Lung (tissue), 11 donors: ENCODE measurements at regions not wholly inside any gene's neighbourhood (a gene's known extent, or its start where the extent isn't known, plus 50 kb on each side); places are given as distances from the start of the nearest gene placed in this dataset.

Experiments used
- ATAC-seq: fragments of 200-7000 bp; cut with Tn5 transposase; one replicate; pipeline ENCODE4 v1.9.1; 2020; ENCODE audit warnings: moderate number of reproducible peaks; ENCODE audit not compliant: insufficient read depth, low FRiP score
- DNase-seq, 3 donors: peaks; one replicate each; pipeline ENCODE4 v3.0.0-alpha.2; 2013 to 2017
- H3K27ac ChIP-seq, 2 donors: one replicate each; pipeline ENCODE4 v1.5.1; 2013; ENCODE audit warnings: mild to moderate bottlenecking in 2 of 2, moderate library complexity in 2 of 2, control low read depth in 1 of 2, inconsistent platforms in 1 of 2, low read depth in 1 of 2, low read length in 1 of 2
- H3K27me3 ChIP-seq, 3 donors: one replicate each; pipeline ENCODE4 v1.5.1; 2013; ENCODE audit warnings: low read length in 2 of 3; ENCODE audit not compliant: control insufficient read depth in 3 of 3, insufficient read depth in 3 of 3
- H3K36me3 ChIP-seq, 4 donors: one replicate each; pipeline ENCODE4 v1.5.1; 2013; ENCODE audit warnings: low read length in 4 of 4, mild to moderate bottlenecking in 1 of 4, moderate library complexity in 1 of 4; ENCODE audit not compliant: control insufficient read depth in 4 of 4, insufficient read depth in 4 of 4
- H3K4me1 ChIP-seq, 5 donors: one replicate each; pipeline ENCODE4 v1.5.1; 2013; ENCODE audit warnings: low read length in 5 of 5, mild to moderate bottlenecking in 2 of 5, moderate library complexity in 1 of 5; ENCODE audit not compliant: control insufficient read depth in 5 of 5, insufficient read depth in 5 of 5
- H3K4me3 ChIP-seq: one replicate; pipeline ENCODE4 v1.5.1; 2013; ENCODE audit warnings: mild to moderate bottlenecking, control low read depth, moderate library complexity
- H3K9ac ChIP-seq, 2 donors: one replicate each; pipeline ENCODE4 v1.5.1; 2013; ENCODE audit warnings: low read length in 2 of 2, control low read depth in 1 of 2; ENCODE audit not compliant: insufficient read depth in 1 of 2
- H3K9me3 ChIP-seq, 4 donors: one replicate each; pipeline ENCODE4 v1.5.1; 2013; ENCODE audit warnings: low read length in 3 of 4, mild to moderate bottlenecking in 1 of 4, moderate library complexity in 1 of 4; ENCODE audit not compliant: control insufficient read depth in 4 of 4, insufficient read depth in 3 of 4
- WGBS, 2 donors: extraction: QIAGEN DNeasy Blood & Tissue Kit; methylation state at CpG; one replicate each; pipeline ENCODE4 v1.1.7; 2013; 5-methylcytosine and 5-hydroxymethylcytosine counted together
- TF ChIP-seq, protein P1 (sequence below): IDR thresholded peaks from 2 replicates; pipeline ENCODE4 v1.5.1; 2012; ENCODE audit warnings: mild to moderate bottlenecking; ENCODE audit errors: control extremely low read depth, extremely low read depth
- donor health status: control.
- donor health status: control.
- donor health status: Bipolar disorder and iron deficiency.
- donor health status: healthy.
- donor health status: DM: yes; HTN: yes; CAD: no.

DNA sequence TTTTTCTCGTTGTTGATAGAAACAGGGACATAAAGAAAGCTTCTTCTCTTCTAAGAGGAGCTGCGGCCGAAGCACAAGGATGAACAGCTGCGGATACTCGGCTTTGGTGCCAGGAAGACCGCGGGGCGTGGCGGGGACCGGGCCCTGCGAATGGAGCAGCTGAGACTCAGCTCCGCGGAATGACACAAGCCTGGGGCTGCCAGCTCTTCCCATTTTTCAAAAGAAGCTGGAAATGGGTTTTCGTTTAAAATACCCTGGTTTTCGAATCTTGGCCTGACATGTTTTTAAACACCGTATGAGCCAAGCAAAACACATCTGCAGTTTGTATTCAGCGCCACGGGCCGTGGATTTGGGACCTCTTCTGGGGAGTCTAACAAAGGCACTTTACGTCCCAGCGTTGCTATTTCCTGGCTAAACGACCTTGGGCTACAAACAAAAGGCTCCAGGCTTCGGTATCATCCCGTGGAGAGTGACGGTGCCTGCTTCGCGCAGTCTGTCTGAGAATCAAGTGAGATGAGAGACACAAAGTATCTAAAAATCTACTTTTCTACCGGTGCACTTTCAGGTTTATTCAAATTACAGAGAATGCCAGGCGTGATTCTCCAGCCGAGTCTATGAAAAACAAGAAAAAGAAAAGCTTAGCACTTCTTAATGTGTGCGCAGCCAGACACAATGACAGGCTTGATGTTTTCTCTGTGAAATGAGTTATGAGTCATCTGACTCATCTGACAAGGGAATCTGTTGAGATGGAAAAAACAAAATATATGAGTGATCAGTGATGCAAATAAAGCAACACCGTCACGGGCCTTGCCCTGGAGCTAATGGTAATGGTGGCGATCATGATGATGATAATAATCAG is 114.0 kb upstream of the TMEM132D start:
- Histone ChIP-seq H3K4me3 (no peak overlapping the region), H3K27ac (no peak overlapping the region), H3K9ac (no peak overlapping the region), H3K36me3 (no peaks in the 10 kb centered on the region), H3K4me1 (peaks cover 0 to 2% (median 0%) of the 10 kb centered on the region in 5 donors), H3K27me3 (peaks cover 2 to 18% (median 6%) of the 10 kb centered on the region in 3 donors), H3K9me3 (no peaks in the 10 kb centered on the region)
- no peak for ATAC-seq
- TF ChIP-seq, protein P1, sequence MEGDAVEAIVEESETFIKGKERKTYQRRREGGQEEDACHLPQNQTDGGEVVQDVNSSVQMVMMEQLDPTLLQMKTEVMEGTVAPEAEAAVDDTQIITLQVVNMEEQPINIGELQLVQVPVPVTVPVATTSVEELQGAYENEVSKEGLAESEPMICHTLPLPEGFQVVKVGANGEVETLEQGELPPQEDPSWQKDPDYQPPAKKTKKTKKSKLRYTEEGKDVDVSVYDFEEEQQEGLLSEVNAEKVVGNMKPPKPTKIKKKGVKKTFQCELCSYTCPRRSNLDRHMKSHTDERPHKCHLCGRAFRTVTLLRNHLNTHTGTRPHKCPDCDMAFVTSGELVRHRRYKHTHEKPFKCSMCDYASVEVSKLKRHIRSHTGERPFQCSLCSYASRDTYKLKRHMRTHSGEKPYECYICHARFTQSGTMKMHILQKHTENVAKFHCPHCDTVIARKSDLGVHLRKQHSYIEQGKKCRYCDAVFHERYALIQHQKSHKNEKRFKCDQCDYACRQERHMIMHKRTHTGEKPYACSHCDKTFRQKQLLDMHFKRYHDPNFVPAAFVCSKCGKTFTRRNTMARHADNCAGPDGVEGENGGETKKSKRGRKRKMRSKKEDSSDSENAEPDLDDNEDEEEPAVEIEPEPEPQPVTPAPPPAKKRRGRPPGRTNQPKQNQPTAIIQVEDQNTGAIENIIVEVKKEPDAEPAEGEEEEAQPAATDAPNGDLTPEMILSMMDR = no peak
- WGBS, 2 donors = 55 to 67% methylated on average over 34 of the region's 34 CpGs
- DNase-seq = peak; percentile 28 to 60 (median 37)

DNA sequence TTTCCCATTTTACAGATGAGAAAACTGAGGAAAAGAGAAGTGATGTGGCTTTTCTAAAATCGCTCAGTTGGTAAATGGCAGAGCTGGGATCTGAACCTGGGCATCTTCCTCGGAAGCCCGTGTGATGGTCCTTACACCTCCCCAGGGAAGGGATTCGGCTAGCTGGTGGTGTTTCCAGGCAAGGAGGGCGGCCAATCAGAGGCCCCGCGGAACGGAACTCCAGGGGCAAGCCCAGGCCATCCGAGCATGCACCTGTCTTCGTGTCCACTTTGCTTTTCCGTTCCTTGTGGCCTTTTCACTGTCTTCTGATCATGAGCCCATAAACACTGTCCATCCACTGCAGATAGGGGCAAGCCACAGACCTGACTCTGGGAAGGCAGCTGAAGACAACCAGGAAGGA is 114.8 kb upstream of the TMEM132D start:
- WGBS, 2 donors = 87 to 89% methylated on average over 11 of the region's 11 CpGs

DNA sequence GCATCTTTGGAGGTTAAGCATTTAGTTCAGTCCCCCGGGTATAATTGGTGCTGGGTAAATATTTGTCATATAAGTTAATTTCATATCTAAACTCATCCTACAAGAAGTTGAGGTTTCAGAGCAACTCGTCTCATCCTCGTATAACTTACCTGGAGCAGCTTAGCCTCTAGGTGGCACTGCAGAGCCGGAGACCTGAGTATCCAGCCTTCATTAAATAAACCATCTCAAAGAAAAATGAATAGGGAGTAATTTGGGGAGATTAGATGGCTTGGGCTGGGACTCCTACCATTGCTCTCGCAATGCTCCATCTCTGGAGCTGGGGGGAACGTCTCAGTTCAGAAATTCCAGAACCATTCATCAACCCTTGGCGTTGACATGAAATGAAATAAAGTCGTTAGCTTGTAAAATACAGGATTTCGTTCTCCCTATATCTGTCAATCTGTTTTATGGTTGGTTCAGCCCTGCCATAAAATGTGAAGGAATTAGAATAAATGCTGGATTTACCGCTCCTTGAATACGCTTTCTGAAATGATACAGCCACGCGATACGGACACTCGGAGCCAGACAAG is 122.9 kb upstream of the TMEM132D start:
- Histone ChIP-seq H3K9me3 (peaks cover 0 to 2% (median 0%) of the 10 kb centered on the region in 4 donors), H3K4me1 (no peaks in the 10 kb centered on the region), H3K36me3 (no peaks in the 10 kb centered on the region), H3K27me3 (peaks cover 0 to 2% (median 2%) of the 10 kb centered on the region in 3 donors), H3K4me3 (no peak overlapping the region), H3K27ac (no peak overlapping the region), H3K9ac (no peak overlapping the region)
- ATAC-seq (no peak), DNase-seq (peak in 2 of 3 donors; percentile 18 to 27)
- 57% methylated on average over 15 of the region's 15 CpGs for WGBS, 2 donors
- TF ChIP-seq, protein P1 = peak; percentile 2

More for the DNA sequence above, 114.8 kb upstream of the TMEM132D start:
- Histone ChIP-seq H3K36me3 (no peaks in the 10 kb centered on the region), H3K4me3 (no peak overlapping the region), H3K4me1 (peaks cover 0 to 2% (median 0%) of the 10 kb centered on the region in 5 donors), H3K9ac (no peak overlapping the region), H3K27me3 (peaks cover 2 to 13% (median 6%) of the 10 kb centered on the region in 3 donors), H3K27ac (no peak overlapping the region), H3K9me3 (no peaks in the 10 kb centered on the region)
- DNase-seq (no peak), ATAC-seq (no peak)
- TF ChIP-seq, protein P1 = no peak
